Transverse colon (tissue), 4 donors: ENCODE measurements at regions not wholly inside any gene's neighbourhood (a gene's known extent, or its start where the extent isn't known, plus 50 kb on each side); places are given as distances from the start of the nearest gene placed in this dataset.

Experiments
- DNase-seq: peaks from one replicate; pipeline ENCODE4 v3.0.0-alpha.2; 2019
- H3K27ac ChIP-seq, 4 donors: fragments of 200-600 bp; sonication (generic); 2 replicates each; pipeline ENCODE4 v1.5.1; 2016 to 2018; ENCODE audit warnings: inconsistent platforms in 4 of 4
- H3K27me3 ChIP-seq: fragments of 200-600 bp; sonication (generic); 2 replicates; pipeline ENCODE4 v1.5.1; 2017; ENCODE audit warnings: inconsistent platforms
- H3K36me3 ChIP-seq, 4 donors: fragments of 200-600 bp; sonication (generic); 2 replicates each; pipeline ENCODE4 v1.5.1; 2017 to 2019; ENCODE audit warnings: inconsistent platforms in 4 of 4
- H3K4me1 ChIP-seq, 4 donors: fragments of 200-600 bp; sonication (generic); 2 replicates each; pipeline ENCODE4 v1.5.1; 2017 to 2020; ENCODE audit warnings: inconsistent platforms in 4 of 4
- H3K4me3 ChIP-seq, 4 donors: fragments of 200-600 bp; sonication (generic); 1 replicate in 1 of 4; 2 replicates in 3 of 4; pipeline versions ENCODE4 v1.5.1 to v1.6.1; 2017 to 2019; ENCODE audit warnings: inconsistent platforms in 4 of 4
- H3K9me3 ChIP-seq, 2 donors: fragments of 200-600 bp; sonication (generic); 2 replicates each; pipeline ENCODE4 v1.5.1; 2017 to 2019; ENCODE audit warnings: inconsistent platforms in 2 of 2
- EP300 ChIP-seq: sonication (generic); formaldehyde crosslinking; IDR thresholded peaks from one replicate; pipeline ENCODE4 v1.6.1; 2017; ENCODE audit warnings: antibody characterized with exemption, low read depth
- POLR2A ChIP-seq: fragments of 450-650 bp; IDR thresholded peaks from one replicate; pipeline ENCODE4 v1.6.1; 2016; ENCODE audit warnings: antibody characterized with exemption, mild to moderate bottlenecking, moderate library complexity
- POLR2AphosphoS5 ChIP-seq, 3 donors: sonication (generic); formaldehyde crosslinking; IDR thresholded peaks; one replicate each; pipeline ENCODE4 v1.6.1; 2016; ENCODE audit warnings: antibody characterized with exemption in 3 of 3
- WGBS, 2 donors: methylation state at CpG; one replicate each; pipeline ENCODE4 v1.1.5; 2018; ENCODE audit warnings: low coverage in 1 of 2; 5-methylcytosine and 5-hydroxymethylcytosine counted together
- in situ Hi-C, 4 donors: fragments of 200-750 bp; cut with MboI; loops; one replicate each; pipeline versions ENCODE4 v1.15.0 to v1.15.1; 2017; ENCODE audit warnings: low sequenced_read_pairs in 3 of 4, low pct_ligation_motif_present in 1 of 4, low pct_unique_long_range_greater_than_20kb in 1 of 4
- intact Hi-C: fragments of 100-400 bp; cut with DNase I; formaldehyde crosslinking; loops from one replicate; pipeline ENCODE4 v1.15.1; 2023; ENCODE audit warnings: low total_unique reads
- TF ChIP-seq, protein P1 (sequence below), 5 experiments: fragments of 200-600 bp in 3 of 5; fragments of 450-650 bp in 2 of 5; sonication (generic) in 3 of 5; IDR thresholded peaks; 1 replicate in 2 of 5; 2 replicates in 3 of 5; pipeline ENCODE4 v1.5.1; 2016 to 2017; ENCODE audit warnings: antibody characterized with exemption in 5 of 5, inconsistent platforms in 3 of 5, mild to moderate bottlenecking in 2 of 5, moderate library complexity in 1 of 5

DNA sequence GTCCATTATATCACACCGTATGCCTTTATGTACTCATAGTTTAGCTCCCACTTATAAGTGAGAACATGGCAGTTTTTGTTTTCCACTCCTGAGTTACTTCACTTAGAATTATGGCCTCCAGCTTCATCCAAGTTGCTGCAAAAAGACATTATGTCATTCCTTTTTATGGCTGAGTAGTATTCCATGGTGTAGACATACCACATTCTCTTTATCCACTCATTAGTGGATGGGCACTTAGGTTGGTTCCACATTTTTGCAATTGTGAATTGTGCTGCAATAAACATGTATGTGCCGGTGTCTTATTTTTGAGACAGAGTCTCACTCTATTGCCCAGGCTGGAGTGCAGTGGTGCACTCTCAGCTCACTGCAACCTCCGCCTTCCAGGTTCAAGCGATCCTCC is 74.1 kb upstream of the IQSEC1 start:
- 60 to 100% methylated on average over 1 to 4 of the region's 4 CpGs for WGBS, 2 donors
- H3K27ac ChIP-seq, result no peak overlapping the region
- TF ChIP-seq POLR2A, result no peak
- TF ChIP-seq POLR2AphosphoS5 (IDR thresholded peaks at IDR 0.05), result no peak
- TF ChIP-seq EP300, result no peak
- TF ChIP-seq, protein P1, sequence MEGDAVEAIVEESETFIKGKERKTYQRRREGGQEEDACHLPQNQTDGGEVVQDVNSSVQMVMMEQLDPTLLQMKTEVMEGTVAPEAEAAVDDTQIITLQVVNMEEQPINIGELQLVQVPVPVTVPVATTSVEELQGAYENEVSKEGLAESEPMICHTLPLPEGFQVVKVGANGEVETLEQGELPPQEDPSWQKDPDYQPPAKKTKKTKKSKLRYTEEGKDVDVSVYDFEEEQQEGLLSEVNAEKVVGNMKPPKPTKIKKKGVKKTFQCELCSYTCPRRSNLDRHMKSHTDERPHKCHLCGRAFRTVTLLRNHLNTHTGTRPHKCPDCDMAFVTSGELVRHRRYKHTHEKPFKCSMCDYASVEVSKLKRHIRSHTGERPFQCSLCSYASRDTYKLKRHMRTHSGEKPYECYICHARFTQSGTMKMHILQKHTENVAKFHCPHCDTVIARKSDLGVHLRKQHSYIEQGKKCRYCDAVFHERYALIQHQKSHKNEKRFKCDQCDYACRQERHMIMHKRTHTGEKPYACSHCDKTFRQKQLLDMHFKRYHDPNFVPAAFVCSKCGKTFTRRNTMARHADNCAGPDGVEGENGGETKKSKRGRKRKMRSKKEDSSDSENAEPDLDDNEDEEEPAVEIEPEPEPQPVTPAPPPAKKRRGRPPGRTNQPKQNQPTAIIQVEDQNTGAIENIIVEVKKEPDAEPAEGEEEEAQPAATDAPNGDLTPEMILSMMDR (IDR thresholded peaks at IDR 0.05), result no peak

DNA sequence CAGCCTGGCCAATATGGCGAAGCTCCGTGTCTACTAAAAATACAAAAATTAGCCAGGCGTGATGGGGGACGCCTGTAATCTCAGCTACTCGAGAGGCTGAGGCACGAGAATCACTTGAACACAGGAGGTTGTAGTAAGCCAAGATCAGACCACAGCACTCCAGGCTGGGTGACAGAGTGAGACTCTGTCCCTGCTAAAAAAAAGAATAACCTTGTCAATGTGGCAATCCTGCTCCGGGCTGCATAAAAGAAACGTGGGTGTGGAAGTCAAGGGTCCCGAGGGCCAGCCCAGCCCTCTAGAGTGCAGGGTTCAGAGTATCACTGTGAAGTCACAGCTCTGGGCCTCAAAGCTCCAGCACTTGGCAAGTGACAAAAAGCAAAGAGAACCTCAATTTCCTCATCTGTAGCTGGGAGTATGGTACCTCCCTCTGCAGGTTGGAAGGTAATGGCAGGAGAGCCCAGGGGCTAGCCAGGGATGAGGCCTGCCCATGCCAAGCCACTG is 73.5 kb upstream of the IQSEC1 start:
- TF ChIP-seq POLR2AphosphoS5 (IDR thresholded peaks at IDR 0.05) (no peak), POLR2A (no peak), EP300 (no peak)
- TF ChIP-seq, protein P1 (IDR thresholded peaks at IDR 0.05), result no peak
- Histone ChIP-seq H3K36me3 (no peaks in the 10 kb centered on the region), H3K4me3 (no peak overlapping the region), H3K4me1 (no peaks in the 10 kb centered on the region), H3K9me3 (no peaks in the 10 kb centered on the region), H3K27me3 (no peaks in the 10 kb centered on the region), H3K27ac (no peak overlapping the region)
- in situ Hi-C loops, result no loop called here
- WGBS, 2 donors, result 57 to 65% methylated on average over 3 to 9 of the region's 9 CpGs
- DNase-seq, result peak; percentile 2
- intact Hi-C loops, result no loop called here

More for the DNA sequence above, 74.1 kb upstream of the IQSEC1 start:
- DNase-seq, result no peak
- in situ Hi-C loops (no loop called here), intact Hi-C loops (no loop called here)
- Histone ChIP-seq H3K27me3 (no peaks in the 10 kb centered on the region), H3K4me3 (no peak overlapping the region), H3K36me3 (no peaks in the 10 kb centered on the region), H3K9me3 (no peaks in the 10 kb centered on the region), H3K4me1 (no peaks in the 10 kb centered on the region)

DNA sequence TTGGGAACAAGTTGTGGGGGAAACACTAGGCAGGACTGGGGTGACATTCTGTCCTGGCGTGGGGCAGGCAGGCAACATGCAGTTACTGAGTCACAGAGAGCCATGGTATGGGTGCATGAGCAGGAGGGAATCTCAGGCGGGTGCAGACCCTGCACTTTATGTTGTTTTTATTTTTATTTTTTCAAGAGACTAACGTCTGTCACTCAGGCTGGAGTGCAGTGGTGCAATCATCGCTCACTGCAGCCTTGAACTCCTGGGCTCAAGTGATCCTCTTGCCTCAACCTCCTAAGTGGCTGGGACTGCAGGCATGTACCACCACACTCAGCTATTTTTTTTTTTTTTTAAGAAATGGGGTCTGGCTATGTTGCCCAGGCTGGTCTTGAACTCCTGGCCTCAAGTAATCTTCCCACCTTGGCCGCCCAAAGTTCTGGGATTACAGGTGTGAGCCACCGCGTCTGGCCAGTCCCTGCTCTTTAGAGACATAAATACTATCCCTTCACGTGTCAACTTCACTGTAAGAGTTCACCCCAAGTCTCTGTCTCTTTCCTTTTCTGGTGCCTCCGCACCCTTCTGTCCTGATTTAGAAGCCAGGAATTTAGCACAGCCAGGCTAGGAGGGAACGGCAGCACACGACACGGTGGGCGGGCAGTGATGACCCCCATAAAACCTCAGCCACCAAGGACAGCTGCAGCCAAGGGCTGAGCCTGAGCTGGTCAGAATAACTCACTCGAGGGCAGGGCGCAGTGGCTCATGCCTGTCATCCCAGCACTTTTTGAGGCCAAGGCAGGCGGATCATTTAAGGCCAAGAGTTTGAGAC is 72.8 kb upstream of the IQSEC1 start:
- H3K4me1 ChIP-seq, result no peaks in the 10 kb centered on the region
- in situ Hi-C loops (no loop called here), intact Hi-C loops (no loop called here)
- WGBS, 2 donors, result 58 to 69% methylated on average over 3 to 16 of the region's 16 CpGs
- peak; percentile 3 for DNase-seq
- no peak overlapping the region for H3K4me3 ChIP-seq
- no peak overlapping the region for H3K27ac ChIP-seq
- TF ChIP-seq POLR2A (no peak), EP300 (no peak), POLR2AphosphoS5 (IDR thresholded peaks at IDR 0.05) (no peak)
- TF ChIP-seq, protein P1 (IDR thresholded peaks at IDR 0.05), result no peak
- no peaks in the 10 kb centered on the region for H3K36me3 ChIP-seq
- no peaks in the 10 kb centered on the region for H3K9me3 ChIP-seq
- no peaks in the 10 kb centered on the region for H3K27me3 ChIP-seq

DNA sequence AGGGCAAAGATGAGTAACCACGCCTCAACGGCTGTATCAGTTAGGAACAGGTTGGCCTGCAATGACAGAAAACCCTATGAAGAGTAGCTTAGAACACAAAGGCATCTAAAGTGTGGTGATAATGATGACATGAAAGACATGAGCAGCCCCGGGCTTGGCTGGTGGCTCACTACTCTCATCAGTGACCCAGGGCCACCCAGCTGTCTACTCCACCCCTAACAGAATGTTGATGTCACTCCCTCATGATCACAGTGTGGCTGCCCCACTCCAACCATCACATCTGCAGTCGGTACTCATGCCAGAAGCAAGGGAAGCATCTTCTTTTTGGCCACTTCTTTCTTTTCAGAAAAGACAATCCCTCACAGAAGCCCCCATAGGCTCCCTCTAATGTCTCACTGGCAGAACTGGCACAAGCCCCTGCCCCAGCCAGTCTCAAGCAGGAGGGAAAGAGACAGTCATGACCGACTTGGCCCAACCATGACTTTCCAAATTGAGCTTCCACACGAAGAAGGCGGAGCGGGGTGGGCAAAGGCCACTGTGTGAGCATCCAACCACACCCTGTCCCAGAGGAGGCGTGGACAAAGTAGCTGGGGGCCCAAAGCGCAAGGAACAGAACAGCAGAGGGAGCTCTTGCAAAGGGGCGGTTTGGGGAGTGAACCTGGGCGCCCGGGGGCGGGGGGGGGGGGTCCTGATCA is 72.0 kb upstream of the IQSEC1 start:
- whole genome bisulfite sequencing, 2 donors, result 68 to 86% methylated on average over 3 to 14 of the region's 14 CpGs
- H3K27me3 ChIP-seq, result no peaks in the 10 kb centered on the region
- H3K4me3 ChIP-seq, result no peak overlapping the region
- no peak overlapping the region for H3K27ac ChIP-seq
- TF ChIP-seq POLR2AphosphoS5 (IDR thresholded peaks at IDR 0.05), result no peak
- no peaks in the 10 kb centered on the region for H3K4me1 ChIP-seq
- DNase-seq, result peak; percentile 3
- H3K9me3 ChIP-seq, result no peaks in the 10 kb centered on the region
- intact Hi-C loops, result no loop called here
- H3K36me3 ChIP-seq, result no peaks in the 10 kb centered on the region
- in situ Hi-C loops, result no loop called here
